GM12874 (cell line): ENCODE measurements at regions not wholly inside any gene's neighbourhood (a gene's known extent, or its start where the extent isn't known, plus 50 kb on each side); places are given as distances from the start of the nearest gene placed in this dataset.

Experiments used
- CTCF ChIP-seq: IDR thresholded peaks from 2 replicates; pipeline ENCODE4 v1.5.1; 2011; ENCODE audit warnings: low read depth, mild to moderate bottlenecking, control low read depth, low read length, moderate library complexity; ENCODE audit not compliant: insufficient read depth

GRCh38 chr2:183803596-183803995 is 679.4 kb downstream of the NUP35 start:
- no peak for TF ChIP-seq CTCF

GRCh38 chr2:183807870-183808269 is 683.6 kb downstream of the NUP35 start:
- TF ChIP-seq CTCF = no peak

DNA sequence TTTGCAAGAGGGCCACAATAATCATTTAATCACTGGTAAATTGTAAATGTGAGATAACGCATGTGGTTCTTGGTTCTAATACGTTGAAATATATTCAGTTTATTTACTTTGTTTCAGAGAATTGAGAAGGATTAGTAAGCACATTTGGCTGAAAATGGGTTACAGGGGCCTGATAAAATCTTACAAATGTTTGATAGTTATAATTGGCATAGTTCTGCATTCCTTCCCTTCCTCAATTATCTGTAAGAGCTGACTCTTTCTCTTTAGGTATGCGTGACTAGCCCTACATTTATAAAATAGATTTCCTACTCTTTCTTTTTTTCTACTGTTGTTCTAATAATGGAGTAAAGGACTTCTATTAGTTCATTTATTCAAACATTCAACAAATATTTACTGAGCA is 685.2 kb downstream of the NUP35 start:
- no peak for TF ChIP-seq CTCF

DNA sequence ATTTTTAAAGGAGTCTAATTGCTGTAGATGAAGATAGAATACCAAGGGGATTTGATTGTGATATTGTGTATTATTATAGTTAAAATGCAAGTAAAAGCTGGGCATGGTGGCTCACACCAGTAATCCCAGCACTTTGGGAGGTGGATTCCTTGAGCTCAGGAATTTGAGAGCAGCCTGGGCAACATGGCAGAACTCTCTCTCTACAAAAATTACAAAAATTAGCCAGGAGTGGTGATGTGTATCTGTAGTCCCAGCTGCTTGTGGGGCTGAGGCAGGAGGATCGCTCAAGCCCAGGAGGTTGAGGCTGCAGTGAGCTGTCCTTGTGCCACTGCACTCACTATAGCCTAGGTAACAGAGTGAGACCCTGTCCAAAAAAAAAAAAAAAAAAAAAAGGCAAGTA is 687.0 kb downstream of the NUP35 start:
- TF ChIP-seq CTCF = no peak

GRCh38 chr2:183812091-183812490 is 687.8 kb downstream of the NUP35 start:
- no peak for TF ChIP-seq CTCF

GRCh38 chr2:183825710-183826109 is 701.5 kb downstream of the NUP35 start:
- no peak for TF ChIP-seq CTCF

DNA sequence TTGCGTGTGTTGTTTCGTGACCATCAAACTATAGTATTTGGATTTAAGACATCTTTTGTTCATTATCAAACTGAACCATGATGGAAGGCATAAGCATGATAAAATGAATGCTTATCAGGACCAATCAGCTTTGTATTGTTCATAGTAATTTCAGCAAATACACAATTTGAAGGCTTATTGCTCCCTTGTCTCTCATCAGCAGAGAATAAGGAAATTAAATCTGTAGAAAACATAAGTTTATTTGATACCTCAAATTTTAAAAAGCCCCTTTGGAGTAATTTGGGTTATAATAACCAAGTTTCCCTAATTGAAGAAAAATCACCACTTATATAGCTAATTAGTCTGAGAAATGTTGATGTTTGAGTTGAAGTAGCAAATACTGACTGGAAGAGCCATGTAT is 705.7 kb downstream of the NUP35 start:
- no peak for TF ChIP-seq CTCF

GRCh38 chr2:183837157-183837556 is 712.9 kb downstream of the NUP35 start:
- TF ChIP-seq CTCF = no peak
